Fibroblast of skin of abdomen (primary cell): ENCODE measurements at regions not wholly inside any gene's neighbourhood (a gene's known extent, or its start where the extent isn't known, plus 50 kb on each side); places are given as distances from the start of the nearest gene placed in this dataset.

ENCODE experiments used
- DNase-seq: peaks from one replicate; pipeline ENCODE4 v3.0.0-alpha.2; 2013

- DNase-seq: peak; percentile 27
These were observed 86.3 kb upstream of the PRICKLE2 start for GRCh38 chr3:64311424-64312061.

- DNase-seq: no peak
These were observed 83.7 kb upstream of the PRICKLE2 start for GRCh38 chr3:64308931-64309330.

- no peak for DNase-seq
These were observed 81.5 kb upstream of the PRICKLE2 start for GRCh38 chr3:64306745-64307144.

GRCh38 chr3:64305731-64306130 is 80.5 kb upstream of the PRICKLE2 start:
- no peak for DNase-seq

- DNase-seq: no peak
These were observed 79.7 kb upstream of the PRICKLE2 start for GRCh38 chr3:64304828-64305410.

GRCh38 chr3:64303881-64304280 is 78.6 kb upstream of the PRICKLE2 start:
- DNase-seq: no peak

- peak; percentile 16 for DNase-seq
These were observed 78.1 kb upstream of the PRICKLE2 start for GRCh38 chr3:64303401-64303800.

GRCh38 chr3:64301476-64301875 is 76.2 kb upstream of the PRICKLE2 start:
- DNase-seq: peak; percentile 18

- DNase-seq: peak; percentile 95
These were observed 75.6 kb upstream of the PRICKLE2 start for GRCh38 chr3:64300790-64301423.

GRCh38 chr3:64299206-64299605 is 73.9 kb upstream of the PRICKLE2 start:
- DNase-seq: no peak

- no peak for DNase-seq
These were observed 72.3 kb upstream of the PRICKLE2 start for GRCh38 chr3:64297563-64297962.

- peak; percentile 86 for DNase-seq
These were observed 70.3 kb upstream of the PRICKLE2 start for GRCh38 chr3:64295594-64295993.

- DNase-seq: no peak
These were observed 69.5 kb upstream of the PRICKLE2 start for GRCh38 chr3:64294771-64295170.

GRCh38 chr3:64293121-64293520 is 67.9 kb upstream of the PRICKLE2 start:
- DNase-seq: no peak

GRCh38 chr3:64291956-64292355 is 66.7 kb upstream of the PRICKLE2 start:
- peak; percentile 75 for DNase-seq

- DNase-seq: peak; percentile 90
These were observed 66.1 kb upstream of the PRICKLE2 start for GRCh38 chr3:64291345-64291744.

- no peak for DNase-seq
These were observed 65.6 kb upstream of the PRICKLE2 start for GRCh38 chr3:64290864-64291263.

GRCh38 chr3:64290161-64290560 is 64.9 kb upstream of the PRICKLE2 start:
- no peak for DNase-seq

- DNase-seq: no peak
These were observed 64.4 kb upstream of the PRICKLE2 start for GRCh38 chr3:64289622-64290021.

GRCh38 chr3:64278625-64279024 is 53.4 kb upstream of the PRICKLE2 start:
- peak; percentile 85 for DNase-seq

- no peak for DNase-seq
These were observed 50.9 kb upstream of the PRICKLE2 start for GRCh38 chr3:64276131-64276530.
